Daoy (cell line): ENCODE measurements at regions not wholly inside any gene's neighbourhood (a gene's known extent, or its start where the extent isn't known, plus 50 kb on each side); places are given as distances from the start of the nearest gene placed in this dataset.
"Not testable (repeated sequence)": the region's sequence is repeated elsewhere in the genome, so short reads cannot be mapped to it uniquely, and the experiment has no call there.

Source experiments
- DNase-seq: peaks from one replicate; pipeline ENCODE4 v3.0.0-alpha.2; 2015; ENCODE audit warnings: low read depth

DNA sequence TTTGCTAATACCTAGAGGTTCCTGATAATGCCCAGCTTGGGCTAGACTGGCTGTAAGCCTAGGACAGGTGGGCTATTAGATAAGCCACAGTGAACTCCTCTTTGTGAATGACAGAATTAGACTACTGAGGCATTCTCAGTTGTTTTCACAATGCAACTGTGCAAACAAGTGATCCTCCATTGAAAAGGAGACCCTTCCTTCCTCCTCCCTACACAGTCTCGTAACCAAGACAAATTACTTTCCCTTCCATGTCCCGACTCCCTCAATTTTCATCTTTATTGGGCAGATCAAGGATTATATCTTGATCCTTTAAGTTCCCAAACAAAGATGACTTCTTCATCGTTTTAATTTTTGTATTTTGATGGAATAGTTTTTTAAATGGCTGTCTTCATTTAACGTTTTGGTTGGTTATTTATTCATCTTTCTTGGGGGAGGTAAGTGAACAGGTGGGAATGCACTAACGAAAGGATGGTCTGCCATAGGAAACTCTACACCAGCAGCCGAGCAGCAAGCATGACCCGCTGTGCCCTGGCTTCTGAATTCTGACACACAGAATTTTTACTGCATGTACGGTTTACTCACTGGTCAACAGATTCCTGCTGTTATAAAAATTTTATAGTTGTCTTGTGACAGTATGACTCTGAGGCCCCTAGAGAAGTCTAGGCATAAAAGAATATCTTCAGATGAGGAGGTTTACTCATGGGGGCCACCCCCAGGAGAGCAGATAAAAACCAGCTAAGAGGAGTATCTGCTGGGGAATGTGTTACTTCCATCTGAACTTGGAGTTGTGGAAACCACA, 137.5 kb upstream of the TUT7 start:
- no peak for DNase-seq

DNA sequence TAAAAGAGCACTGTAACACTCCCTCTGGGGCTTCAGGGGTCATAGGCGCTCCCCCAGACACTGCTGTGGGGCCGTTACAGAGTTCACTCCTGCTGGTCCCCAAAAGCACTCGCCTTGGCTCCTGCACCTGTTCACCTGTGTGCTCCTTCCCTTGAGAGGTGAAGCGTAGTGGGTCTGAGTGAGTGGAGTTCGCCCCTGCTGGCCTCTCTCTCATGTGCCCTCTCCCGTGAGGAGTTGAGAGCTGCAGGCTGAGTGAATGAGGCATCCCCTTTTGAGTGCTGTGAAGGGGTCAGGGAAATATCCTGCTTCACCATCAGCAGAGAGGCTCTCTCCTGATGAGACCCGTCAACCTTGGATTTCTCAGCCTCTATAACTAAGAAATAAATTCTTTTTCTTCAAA, 134.6 kb upstream of the TUT7 start:
- DNase-seq = no peak

DNA sequence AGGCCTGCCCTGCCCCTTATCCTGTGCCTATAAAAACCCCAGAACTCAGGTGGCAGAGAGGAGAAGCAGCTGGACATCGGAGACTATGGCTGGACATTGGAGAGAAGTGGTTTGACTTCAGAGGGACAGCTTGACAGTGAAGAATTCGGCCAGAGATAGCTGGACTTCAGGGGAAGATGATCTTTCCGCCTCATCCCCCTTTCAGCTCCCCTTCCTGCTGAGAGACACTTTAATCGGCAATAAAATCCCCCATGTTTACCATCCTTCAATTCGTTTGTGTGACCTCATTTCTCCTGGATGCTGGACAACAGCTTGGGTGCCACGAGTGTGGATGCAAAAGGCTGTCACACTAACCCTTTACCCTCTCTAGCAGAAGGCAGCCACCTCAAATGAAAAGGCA, 134.1 kb upstream of the TUT7 start:
- no peak for DNase-seq

DNA sequence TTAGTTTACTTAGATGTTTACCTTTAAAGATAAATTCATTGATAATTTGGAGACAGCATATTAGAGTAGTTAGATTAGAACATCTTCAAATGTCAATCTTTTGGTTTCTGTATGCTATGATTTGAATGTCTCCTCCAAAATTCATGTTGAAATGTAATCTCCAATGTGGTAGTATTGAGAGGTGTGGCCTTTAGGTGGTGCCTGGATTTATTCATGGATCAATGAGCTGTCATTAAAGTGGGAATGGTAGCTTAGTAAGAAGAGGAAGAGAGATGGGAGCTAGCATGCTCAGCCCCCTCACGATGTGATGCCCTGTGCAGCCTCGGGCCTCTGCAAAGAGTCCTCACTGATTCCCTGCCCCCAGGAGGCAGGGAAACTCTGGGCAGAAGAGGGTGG, 133.6 kb upstream of the TUT7 start:
- no peak for DNase-seq

DNA sequence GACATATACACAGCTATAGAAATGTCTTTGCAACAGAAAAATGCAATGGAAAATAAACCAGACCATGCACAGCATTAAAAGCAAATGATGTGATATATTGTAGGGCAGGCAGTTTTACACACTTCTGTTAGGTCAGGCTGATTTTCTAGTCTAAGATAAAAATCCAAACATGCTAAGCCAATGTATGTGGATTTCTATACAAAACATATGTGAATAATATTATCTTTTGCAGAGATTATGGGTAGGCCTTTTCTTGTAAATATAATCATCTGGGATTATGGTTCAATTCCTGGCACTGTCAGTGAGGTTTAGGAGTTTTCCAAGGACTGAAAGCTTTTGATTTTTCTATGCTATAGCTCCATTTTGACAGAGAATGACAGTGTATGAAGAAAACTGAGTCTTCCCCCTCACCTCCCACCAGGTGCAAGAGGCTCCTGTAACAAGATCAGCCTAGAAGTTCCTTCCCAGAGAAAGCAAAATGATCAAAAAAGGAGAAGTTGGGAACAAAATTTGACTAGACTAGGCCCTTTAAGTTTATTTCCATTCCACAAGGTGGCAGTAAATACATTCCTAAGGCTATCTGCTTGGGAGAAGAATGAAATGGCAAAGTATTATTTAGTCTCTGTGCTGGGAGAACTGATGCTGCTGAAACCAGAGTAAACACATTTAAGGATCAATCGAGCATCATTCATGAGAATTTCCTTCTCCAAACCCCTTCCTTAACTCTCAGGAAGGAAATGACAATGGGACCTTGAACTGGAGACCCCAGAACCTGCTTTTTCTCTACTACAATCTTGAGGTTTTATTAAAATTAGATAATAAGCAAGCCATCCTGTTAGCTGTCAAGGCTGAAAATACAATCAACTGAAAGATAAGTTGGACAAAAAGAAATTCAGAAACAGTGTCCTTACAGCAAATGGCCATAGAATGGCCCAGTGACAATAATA, 133.0 kb upstream of the TUT7 start:
- DNase-seq = peak; percentile 43

DNA sequence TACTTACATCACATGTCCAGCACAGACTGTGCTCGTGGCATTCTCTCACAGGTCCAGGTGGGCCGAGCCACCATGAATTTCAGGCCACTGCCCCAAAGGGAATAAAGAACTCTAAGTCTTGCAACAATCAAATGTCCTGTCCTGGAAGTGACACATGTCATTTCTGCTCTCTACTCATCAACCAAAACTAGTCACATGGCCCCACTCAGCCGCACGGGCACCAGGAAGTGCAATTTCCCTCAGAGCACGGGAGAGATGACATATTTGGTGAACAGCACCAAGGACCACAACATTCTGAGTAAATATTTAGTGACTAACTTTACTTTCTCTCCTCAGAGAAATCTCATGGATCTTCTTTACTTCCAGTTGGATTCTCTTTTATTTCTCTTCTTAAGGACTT, 131.1 kb upstream of the TUT7 start:
- no peak for DNase-seq

- DNase-seq = no peak
These were observed 129.3 kb upstream of the TUT7 start for GRCh38 chr9:86483496-86483895.

DNA sequence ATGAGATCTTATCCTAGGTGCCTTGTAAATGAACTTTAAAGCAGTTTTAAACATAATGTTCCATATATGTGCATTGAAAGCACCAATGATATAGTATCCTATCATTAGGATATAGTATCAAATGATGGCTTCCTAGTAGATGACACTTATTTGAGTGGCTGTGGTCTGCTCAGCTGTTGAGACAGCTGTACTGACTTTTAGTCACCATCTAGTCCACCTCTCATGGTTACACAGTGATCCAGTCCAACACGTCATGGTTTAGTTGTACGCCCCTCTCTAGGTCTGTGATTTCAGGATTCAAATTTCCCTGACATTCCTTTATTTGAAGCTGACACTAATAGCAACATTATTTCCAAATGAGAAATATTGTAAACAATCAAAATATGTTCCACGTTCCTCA, 127.3 kb upstream of the TUT7 start:
- DNase-seq = no peak

- DNase-seq = not testable (repeated sequence)
These were observed 121.0 kb upstream of the TUT7 start for GRCh38 chr9:86475255-86475654.

- DNase-seq = no peak
These were observed 117.1 kb upstream of the TUT7 start for GRCh38 chr9:86471171-86471815.

GRCh38 chr9:86470326-86470725, 116.1 kb upstream of the TUT7 start:
- DNase-seq = no peak

DNA sequence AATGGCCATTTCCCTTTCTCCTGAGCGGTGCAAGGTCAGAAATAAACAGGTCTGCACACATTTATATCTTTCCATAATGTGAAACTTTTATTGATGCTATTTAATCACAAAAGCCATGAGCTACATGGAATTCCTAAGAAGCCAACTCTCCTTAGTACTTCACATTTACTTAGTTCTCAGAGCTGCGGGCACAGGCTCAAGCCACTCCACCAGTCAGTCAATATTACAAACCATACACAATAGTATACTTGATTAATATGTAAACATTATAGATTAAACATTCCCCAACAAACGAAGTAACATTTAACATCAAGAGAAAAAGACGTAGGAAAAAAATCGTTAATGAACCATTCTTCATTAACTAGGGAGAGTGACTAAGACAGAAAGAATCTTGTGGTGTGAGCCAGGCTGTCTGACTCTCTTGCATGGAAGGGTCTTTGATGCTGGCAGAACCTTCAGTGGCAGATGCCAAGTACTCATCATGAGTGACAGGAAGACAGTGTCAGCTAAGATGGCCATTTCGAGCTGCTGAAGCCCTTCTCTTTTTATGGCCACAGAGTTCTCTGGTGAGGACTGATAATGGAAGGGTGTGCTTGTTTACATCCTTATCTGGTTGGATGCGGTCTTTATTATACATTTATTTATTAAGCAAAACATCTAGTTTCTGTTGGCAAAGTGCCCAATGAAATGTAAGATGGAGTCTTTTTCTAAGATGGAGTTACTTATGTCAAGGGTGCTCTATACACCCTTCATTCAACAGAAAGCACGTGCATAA, 115.5 kb upstream of the TUT7 start:
- DNase-seq = no peak

GRCh38 chr9:86464242-86464641, 110.0 kb upstream of the TUT7 start:
- peak; percentile 7 for DNase-seq

DNA sequence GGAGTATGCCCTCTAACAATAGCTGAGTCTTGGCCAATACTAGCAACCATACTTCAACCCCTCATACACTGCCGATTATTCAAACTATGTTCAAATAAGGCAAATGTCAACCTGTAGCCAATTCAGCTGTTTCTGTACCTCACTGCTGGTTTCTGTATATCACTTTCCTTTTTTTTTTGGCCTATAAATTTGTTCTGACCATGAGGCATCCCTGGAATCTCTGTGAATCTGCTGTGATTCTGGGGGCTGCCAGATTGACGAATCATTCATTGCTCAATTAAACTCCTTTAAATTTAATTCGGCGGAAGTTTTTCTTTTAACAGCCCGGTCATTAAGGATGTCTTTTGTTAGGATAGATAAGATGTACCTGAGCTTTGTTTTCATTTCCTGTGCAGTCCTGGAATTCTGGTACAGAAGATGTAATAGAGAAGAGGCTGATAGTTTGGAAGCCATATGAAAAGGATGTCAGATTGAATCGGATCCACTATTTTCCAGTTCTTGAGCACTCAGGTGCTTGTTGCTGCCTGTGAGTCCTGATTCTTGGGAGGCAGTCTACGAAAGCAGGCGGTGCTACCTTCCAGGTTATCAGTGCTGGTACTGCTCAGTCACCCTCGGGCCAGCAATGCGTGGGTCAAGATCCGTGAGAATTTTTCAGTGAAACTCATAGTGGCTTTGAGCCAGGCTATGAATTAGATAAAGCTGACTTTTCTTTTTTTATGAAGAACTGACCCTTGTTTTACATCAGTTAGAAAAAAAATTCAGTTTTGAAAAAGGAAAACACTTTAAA, 106.2 kb upstream of the TUT7 start:
- no peak for DNase-seq

- no peak for DNase-seq
These were observed 105.5 kb upstream of the TUT7 start for GRCh38 chr9:86459599-86460155.

- no peak for DNase-seq
These were observed 105.0 kb upstream of the TUT7 start for GRCh38 chr9:86459191-86459590.

DNA sequence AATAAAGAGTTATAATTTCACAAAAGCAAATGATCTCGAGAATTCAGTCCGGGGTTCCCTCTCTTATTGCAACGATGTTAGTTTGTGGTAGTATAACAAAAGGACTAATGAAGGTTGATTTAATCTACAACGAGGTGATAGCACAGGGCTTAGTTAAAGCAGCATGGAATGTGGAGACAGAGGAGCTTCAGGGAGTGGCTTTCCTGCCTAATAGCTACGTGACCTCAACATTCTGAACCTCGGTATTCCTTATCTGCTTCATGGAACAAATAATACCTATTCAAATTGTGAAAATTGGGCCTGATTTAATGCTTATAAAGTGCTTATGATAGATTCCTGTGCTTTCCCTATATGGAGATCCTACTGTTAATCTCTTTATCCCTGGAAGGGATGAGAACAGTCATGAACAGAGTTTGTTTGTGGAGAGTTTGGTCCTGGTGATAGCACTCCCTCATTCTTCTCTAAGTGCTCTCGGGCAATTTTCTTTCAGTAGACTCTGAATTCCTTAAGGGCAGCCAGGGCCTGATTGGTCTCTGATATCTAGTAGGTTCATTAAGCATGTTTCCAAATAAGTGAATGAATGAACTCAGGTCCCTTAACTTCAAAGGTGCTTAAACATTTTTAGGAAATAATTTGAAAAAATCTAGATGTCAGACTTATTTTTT, 104.1 kb upstream of the TUT7 start:
- DNase-seq = no peak

DNA sequence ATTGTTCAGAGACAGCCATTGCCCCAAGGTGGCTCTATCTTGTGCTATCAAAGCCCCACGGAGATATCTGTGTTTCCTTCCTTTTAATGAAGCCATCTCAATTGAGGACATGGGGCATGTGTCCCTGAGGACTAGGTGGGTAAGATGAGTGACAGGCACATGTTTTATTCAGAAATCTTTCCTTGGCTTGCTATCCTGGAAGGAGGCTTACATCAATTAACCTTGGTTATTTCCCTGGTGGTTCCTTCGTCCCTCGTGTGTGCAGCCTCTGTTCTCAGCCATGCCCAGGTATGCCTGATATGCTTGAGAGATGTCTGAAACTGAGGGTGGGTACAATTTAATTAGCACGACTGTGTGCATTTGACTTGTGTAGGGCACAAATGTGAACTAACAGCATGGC, 102.2 kb upstream of the TUT7 start:
- no peak for DNase-seq

GRCh38 chr9:86454701-86455615, 100.7 kb upstream of the TUT7 start:
- DNase-seq = no peak
